B cell (primary cell): ENCODE measurements at regions not wholly inside any gene's neighbourhood (a gene's known extent, or its start where the extent isn't known, plus 50 kb on each side); places are given as distances from the start of the nearest gene placed in this dataset.
"Not testable (repeated sequence)": the region's sequence is repeated elsewhere in the genome, so short reads cannot be mapped to it uniquely, and the experiment has no call there.

Experiments used
- ATAC-seq: fragments of 200-7000 bp; cut with Tn5 transposase; one replicate; pipeline ENCODE4 v1.10.0; 2021; ENCODE audit warnings: low read depth, mild to moderate bottlenecking, moderate number of reproducible peaks, moderate library complexity
- CTCF ChIA-PET: fragments of 350-600 bp; sonication (Branson Sonifier 250); formaldehyde crosslinking; loops from one replicate; lab custom pipeline; 2021; ENCODE audit warnings: antibody characterized with exemption, inconsistent platforms; lab: Charles Lee
- POLR2A ChIA-PET: fragments of 350-600 bp; sonication (Branson Sonifier 250); formaldehyde crosslinking; loops from one replicate; lab custom pipeline; 2021; ENCODE audit warnings: antibody characterized with exemption; lab: Charles Lee
- DNase-seq: peaks from one replicate; pipeline ENCODE4 v3.0.0; 2013
- H2AFZ ChIP-seq: 2 replicates; pipeline ENCODE4 v1.6.1; 2012; ENCODE audit warnings: mild to moderate bottlenecking, low read depth, low read length; ENCODE audit not compliant: insufficient read depth, poor library complexity, severe bottlenecking
- H3K27ac ChIP-seq, 2 donors: 1 replicate in 1 of 2; 2 replicates in 1 of 2; pipeline ENCODE4 v1.5.1; 2012 to 2013; ENCODE audit warnings: low read length in 2 of 2, mild to moderate bottlenecking in 2 of 2, moderate library complexity in 1 of 2
- H3K27me3 ChIP-seq, 4 experiments: fragments of 200-600 bp in 1 of 4; sonication (generic) in 1 of 4; replicated peaks in 1 of 4; 1 replicate in 2 of 4; 2 replicates in 2 of 4; pipeline versions ENCODE4 v1.6.1 to v1.7.0; 2013 to 2016; ENCODE audit warnings: low read length in 3 of 4, mild to moderate bottlenecking in 2 of 4, mixed read lengths in 1 of 4, moderate library complexity in 1 of 4; ENCODE audit not compliant: insufficient read depth in 4 of 4, control insufficient read depth in 3 of 4; ENCODE audit errors: control extremely low read depth in 1 of 4
- H3K36me3 ChIP-seq, 2 experiments: replicated peaks in 1 of 2; 1 replicate in 1 of 2; 2 replicates in 1 of 2; pipeline versions ENCODE4 v1.6.1 to v1.7.1; 2013; ENCODE audit warnings: low read length in 1 of 2; ENCODE audit not compliant: insufficient read depth in 2 of 2, control insufficient read depth in 1 of 2; ENCODE audit errors: control extremely low read depth in 1 of 2, extremely low read depth in 1 of 2
- H3K4me1 ChIP-seq, 2 donors: fragments of 200-600 bp in 1 of 2; sonication (generic) in 1 of 2; 1 replicate in 1 of 2; 2 replicates in 1 of 2; pipeline versions ENCODE4 v1.5.1 to v1.6.1; 2013 to 2017; ENCODE audit warnings: low read length in 2 of 2; ENCODE audit not compliant: control insufficient read depth in 2 of 2, insufficient read depth in 2 of 2
- H3K4me2 ChIP-seq: replicated peaks from 2 replicates; pipeline ENCODE3; 2012; ENCODE audit warnings: mild to moderate bottlenecking, low read depth, low read length; ENCODE audit not compliant: poor library complexity, severe bottlenecking
- H3K4me3 ChIP-seq, 5 experiments: fragments of 200-600 bp in 1 of 5; sonication (generic) in 1 of 5; 1 replicate in 3 of 5; 2 replicates in 2 of 5; pipeline versions ENCODE4 v1.5.1 to v1.7.0; 2011 to 2016; ENCODE audit warnings: low read length in 4 of 5, mild to moderate bottlenecking in 4 of 5, low read depth in 2 of 5, control low read depth in 1 of 5, moderate library complexity in 1 of 5; ENCODE audit not compliant: insufficient read depth in 1 of 5; ENCODE audit errors: control extremely low read depth in 1 of 5, extremely low read depth in 1 of 5
- H3K79me2 ChIP-seq: fragments of 200-600 bp; sonication (generic); one replicate; pipeline ENCODE4 v1.6.0; 2016; ENCODE audit warnings: low read length; ENCODE audit not compliant: control insufficient read depth, insufficient read depth
- H3K9ac ChIP-seq: fragments of 200-600 bp; sonication (generic); 2 replicates; pipeline ENCODE4 v1.6.1; 2017; ENCODE audit warnings: mild to moderate bottlenecking, low read length, moderate library complexity
- H3K9me3 ChIP-seq, 3 donors: one replicate each; pipeline versions ENCODE4 v1.6.1 to v1.7.1; 2013; ENCODE audit warnings: low read length in 2 of 3; ENCODE audit not compliant: control insufficient read depth in 2 of 3, insufficient read depth in 1 of 3; ENCODE audit errors: control extremely low read depth in 1 of 3
- H4K20me1 ChIP-seq: 2 replicates; pipeline ENCODE4 v1.6.0; 2012; ENCODE audit warnings: mild to moderate bottlenecking, low read length; ENCODE audit not compliant: insufficient read depth, control insufficient read depth, poor library complexity, severe bottlenecking
- H3K27ac Mint-ChIP-seq: one replicate; pipeline ENCODE4 v1.8.0; 2021; ENCODE audit warnings: mixed read lengths
- H3K27me3 Mint-ChIP-seq: one replicate; pipeline ENCODE4 v1.8.0; 2021; ENCODE audit warnings: mixed read lengths
- H3K4me1 Mint-ChIP-seq: one replicate; pipeline ENCODE4 v1.8.0; 2021; ENCODE audit warnings: mixed read lengths
- H3K4me3 Mint-ChIP-seq: one replicate; pipeline ENCODE4 v1.8.0; 2021; ENCODE audit warnings: mixed read lengths
- H3K9me3 Mint-ChIP-seq: one replicate; pipeline ENCODE4 v1.8.0; 2022; ENCODE audit warnings: mixed read lengths; ENCODE audit not compliant: insufficient read depth
- CTCF ChIP-seq: fragments of 200-600 bp; IDR thresholded peaks from one replicate; pipeline ENCODE4 v1.8.0; 2022; ENCODE audit warnings: antibody characterized with exemption, mild to moderate bottlenecking
- EZH2 ChIP-seq: IDR thresholded peaks from 2 replicates; pipeline ENCODE4 v1.6.1; 2012; ENCODE audit warnings: borderline replicate concordance, low read depth, mild to moderate bottlenecking, moderate library complexity, low read length; ENCODE audit not compliant: insufficient read depth, poor library complexity, severe bottlenecking
- WGBS: methylation state at CpG from one replicate; pipeline ENCODE4 v1.1.5; 2013; ENCODE audit warnings: missing lambda C conversion rate; ENCODE audit not compliant: insufficient coverage; 5-methylcytosine and 5-hydroxymethylcytosine counted together
- intact Hi-C: fragments of 100-400 bp; cut with micrococcal nuclease; formaldehyde crosslinking; loops from one replicate; pipeline ENCODE4 v1.10.0; 2022

DNA sequence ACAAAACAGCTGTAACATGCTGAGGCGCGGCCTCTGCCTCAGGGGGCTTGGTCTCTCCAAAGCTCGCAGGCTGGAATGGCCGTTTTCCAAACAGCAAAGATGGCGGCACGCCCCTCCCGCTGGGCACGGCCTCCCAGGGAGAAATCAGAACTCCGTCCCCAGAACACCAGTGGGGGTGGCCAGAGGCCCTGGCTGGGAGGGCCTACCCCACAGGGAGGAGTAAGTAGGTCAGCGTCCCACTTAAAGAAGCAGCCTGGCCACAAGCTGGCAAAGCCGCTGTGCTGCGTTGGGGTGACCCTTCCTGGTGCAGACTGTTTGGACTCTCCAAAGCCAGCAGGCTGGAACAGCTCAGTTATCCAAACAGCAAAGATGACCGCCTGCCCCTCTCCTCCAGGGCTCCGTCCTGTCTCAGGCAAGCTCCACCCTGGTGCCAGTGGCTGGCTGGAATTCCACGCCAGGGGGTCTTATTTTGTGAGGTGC is 862.8 kb downstream of the TRIML1 start:
- peaks cover 0 to 14% (median 0%) of the 10 kb centered on the region in 3 donors for H3K9me3 ChIP-seq
- no peak overlapping the region for H3K4me2 ChIP-seq
- no peak overlapping the region for H3K9ac ChIP-seq
- no peaks in the 10 kb centered on the region for H3K79me2 ChIP-seq
- intact Hi-C loops = no loop called here
- Mint-ChIP-seq H3K9me3 (peaks cover 2% of the 10 kb centered on the region), H3K4me3 (no peak overlapping the region), H3K4me1 (no peaks in the 10 kb centered on the region), H3K27ac (no peak overlapping the region), H3K27me3 (no peaks in the 10 kb centered on the region)
- ATAC-seq = no peak
- no peaks in the 10 kb centered on the region for H3K4me1 ChIP-seq
- no peak overlapping the region for H3K27ac ChIP-seq
- no peaks in the 10 kb centered on the region for H3K27me3 ChIP-seq
- no peaks in the 10 kb centered on the region for H4K20me1 ChIP-seq
- 95% methylated on average over 13 of the region's 15 CpGs for WGBS
- no peak overlapping the region for H3K4me3 ChIP-seq
- H3K36me3 ChIP-seq = no peaks in the 10 kb centered on the region
- DNase-seq = no peak
- no peak overlapping the region for H2AFZ ChIP-seq
- POLR2A ChIA-PET = no interaction called here
- CTCF ChIA-PET = no interaction called here
- TF ChIP-seq CTCF (no peak), EZH2 (no peak)

DNA sequence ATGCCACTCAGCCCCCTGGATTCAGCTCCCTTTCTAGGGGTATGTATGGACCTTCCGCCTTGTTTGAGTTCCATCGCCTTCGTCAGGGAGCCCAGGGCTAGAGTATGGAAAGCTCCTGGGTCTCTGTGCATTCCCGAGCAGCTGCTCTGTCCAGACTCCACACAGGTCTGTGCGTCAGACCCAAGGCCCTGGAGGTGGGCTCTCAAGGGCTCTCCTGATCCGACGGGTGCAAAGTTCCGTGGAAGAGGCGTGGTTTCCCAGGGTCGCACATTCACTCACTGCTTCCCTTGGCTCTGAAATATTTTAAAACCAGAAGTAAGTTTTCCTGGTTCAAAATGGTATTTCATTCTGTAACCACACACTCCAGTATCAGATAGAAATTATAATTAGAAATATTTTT is 863.2 kb downstream of the TRIML1 start:
- no peak for DNase-seq
- H2AFZ ChIP-seq = no peak overlapping the region
- intact Hi-C loops = no loop called here
- no peak overlapping the region for H3K27ac ChIP-seq
- H3K9me3 ChIP-seq = peaks cover 0 to 14% (median 0%) of the 10 kb centered on the region in 3 donors
- TF ChIP-seq CTCF = no peak
- TF ChIP-seq EZH2 = no peak
- H3K4me1 ChIP-seq = no peaks in the 10 kb centered on the region
- CTCF ChIA-PET = no interaction called here
- no peaks in the 10 kb centered on the region for H3K36me3 ChIP-seq
- no peak overlapping the region for H3K27ac Mint-ChIP-seq
- POLR2A ChIA-PET = no interaction called here
- 94% methylated on average over 8 of the region's 10 CpGs for WGBS
- no peak overlapping the region for H3K4me3 ChIP-seq
- H3K27me3 Mint-ChIP-seq = no peaks in the 10 kb centered on the region
- no peaks in the 10 kb centered on the region for H3K79me2 ChIP-seq
- H3K27me3 ChIP-seq = no peaks in the 10 kb centered on the region
- no peak overlapping the region for H3K9ac ChIP-seq
- no peak overlapping the region for H3K4me3 Mint-ChIP-seq
- no peak for ATAC-seq
- no peak overlapping the region for H3K4me2 ChIP-seq
- H3K9me3 Mint-ChIP-seq = peaks cover 2% of the 10 kb centered on the region
- no peaks in the 10 kb centered on the region for H3K4me1 Mint-ChIP-seq
- H4K20me1 ChIP-seq = no peaks in the 10 kb centered on the region

- H4K20me1 ChIP-seq, POLR2A ChIA-PET, H3K4me1 Mint-ChIP-seq, H3K4me1 ChIP-seq, DNase-seq, H3K4me3 Mint-ChIP-seq, H3K27me3 Mint-ChIP-seq, H3K36me3 ChIP-seq, H3K9ac ChIP-seq, H3K79me2 ChIP-seq, H2AFZ ChIP-seq, CTCF ChIA-PET, ATAC-seq, H3K27me3 ChIP-seq, H3K9me3 Mint-ChIP-seq, H3K4me2 ChIP-seq, H3K27ac ChIP-seq, H3K4me3 ChIP-seq, H3K9me3 ChIP-seq, H3K27ac Mint-ChIP-seq, intact Hi-C loops: not testable (repeated sequence)
- 93% methylated on average over 10 of the region's 27 CpGs for whole genome bisulfite sequencing
These were observed 871.4 kb downstream of the TRIML1 start for GRCh38 chr4:189010452-189011217.
